ENCODE measurements at regions not wholly inside any gene's neighbourhood (a gene's known extent, or its start where the extent isn't known, plus 50 kb on each side); places are given as distances from the start of the nearest gene placed in this dataset.

DNA sequence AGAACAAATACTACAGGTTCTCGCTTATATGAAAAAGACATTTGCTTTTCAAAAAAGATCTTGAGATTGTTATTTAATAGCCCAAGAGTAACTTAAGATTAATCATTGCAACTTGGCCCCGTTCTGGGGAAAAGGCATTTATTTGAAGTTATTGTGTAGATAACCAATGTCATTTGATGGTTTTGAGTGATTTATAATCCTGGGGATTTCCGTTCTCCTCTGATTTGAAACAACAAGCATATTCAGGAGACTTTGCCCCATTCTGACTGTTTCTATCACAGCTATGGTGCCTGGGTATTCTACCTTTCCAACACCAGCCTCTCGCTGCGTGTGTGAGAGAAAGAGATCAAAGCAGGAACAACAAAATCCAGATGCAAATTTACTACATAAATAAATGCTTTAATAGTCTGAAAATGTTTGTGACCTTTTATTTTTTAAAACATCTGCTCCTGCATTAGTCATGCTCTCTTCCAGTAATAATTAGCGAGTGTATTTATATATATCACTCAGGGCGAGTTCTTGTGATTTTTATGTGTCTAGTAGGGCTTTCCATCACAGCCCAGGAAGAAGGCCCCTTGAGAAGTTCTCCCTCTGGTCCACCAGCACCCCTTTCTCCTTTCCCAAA lies 197.9 kb upstream of the FOXQ1 start:
- TF ChIP-seq, protein P1, sequence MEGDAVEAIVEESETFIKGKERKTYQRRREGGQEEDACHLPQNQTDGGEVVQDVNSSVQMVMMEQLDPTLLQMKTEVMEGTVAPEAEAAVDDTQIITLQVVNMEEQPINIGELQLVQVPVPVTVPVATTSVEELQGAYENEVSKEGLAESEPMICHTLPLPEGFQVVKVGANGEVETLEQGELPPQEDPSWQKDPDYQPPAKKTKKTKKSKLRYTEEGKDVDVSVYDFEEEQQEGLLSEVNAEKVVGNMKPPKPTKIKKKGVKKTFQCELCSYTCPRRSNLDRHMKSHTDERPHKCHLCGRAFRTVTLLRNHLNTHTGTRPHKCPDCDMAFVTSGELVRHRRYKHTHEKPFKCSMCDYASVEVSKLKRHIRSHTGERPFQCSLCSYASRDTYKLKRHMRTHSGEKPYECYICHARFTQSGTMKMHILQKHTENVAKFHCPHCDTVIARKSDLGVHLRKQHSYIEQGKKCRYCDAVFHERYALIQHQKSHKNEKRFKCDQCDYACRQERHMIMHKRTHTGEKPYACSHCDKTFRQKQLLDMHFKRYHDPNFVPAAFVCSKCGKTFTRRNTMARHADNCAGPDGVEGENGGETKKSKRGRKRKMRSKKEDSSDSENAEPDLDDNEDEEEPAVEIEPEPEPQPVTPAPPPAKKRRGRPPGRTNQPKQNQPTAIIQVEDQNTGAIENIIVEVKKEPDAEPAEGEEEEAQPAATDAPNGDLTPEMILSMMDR (IDR thresholded peaks at IDR 0.05; ENCODE audit: low read length): no peak
- no peak for TF ChIP-seq EZH2 (optimal IDR thresholded peaks at IDR 0.05; ENCODE audit: low read depth, low read length)

All from MM.1S (cell line).